Upper lobe of left lung (tissue), 6 donors: ENCODE measurements at regions not wholly inside any gene's neighbourhood (a gene's known extent, or its start where the extent isn't known, plus 50 kb on each side); places are given as distances from the start of the nearest gene placed in this dataset.

Source experiments
- ATAC-seq, 2 donors: fragments of 200-7000 bp; cut with Tn5 transposase; one replicate each; pipeline ENCODE4 v1.9.1; 2022; ENCODE audit warnings: mild to moderate bottlenecking in 2 of 2, moderate library complexity in 2 of 2; ENCODE audit not compliant: low FRiP score in 2 of 2
- DNase-seq, 2 donors: peaks; one replicate each; pipeline ENCODE4 v3.0.0-alpha.2; 2019 to 2020
- H3K27ac ChIP-seq, 4 donors: fragments of 200-600 bp; sonication (generic); one replicate each; pipeline ENCODE4 v1.5.1; 2016 to 2019
- H3K27me3 ChIP-seq, 4 donors: fragments of 200-600 bp; sonication (generic); one replicate each; pipeline ENCODE4 v1.5.1; 2017 to 2019
- H3K36me3 ChIP-seq, 4 donors: fragments of 200-600 bp; sonication (generic); one replicate each; pipeline ENCODE4 v1.5.1; 2016 to 2019
- H3K4me1 ChIP-seq, 4 donors: fragments of 200-600 bp; sonication (generic); one replicate each; pipeline ENCODE4 v1.5.1; 2018 to 2019
- H3K4me3 ChIP-seq, 4 donors: fragments of 200-600 bp; sonication (generic); one replicate each; pipeline ENCODE4 v1.5.1; 2017 to 2019; ENCODE audit warnings: mild to moderate bottlenecking in 2 of 4, moderate library complexity in 1 of 4
- H3K9me3 ChIP-seq, 4 donors: fragments of 200-600 bp; sonication (generic); one replicate each; pipeline ENCODE4 v1.5.1; 2018 to 2019
- CTCF ChIP-seq, 6 experiments: fragments of 450-650 bp in 4 of 6; fragments of 200-600 bp in 2 of 6; sonication (generic) in 2 of 6; IDR thresholded peaks; one replicate each; pipeline ENCODE4 v1.5.1; 2016 to 2019; ENCODE audit warnings: antibody characterized with exemption in 6 of 6
- EP300 ChIP-seq, 4 donors: sonication (generic); formaldehyde crosslinking; IDR thresholded peaks; one replicate each; pipeline ENCODE4 v1.5.1; 2017; ENCODE audit warnings: antibody characterized with exemption in 4 of 4, control low read depth in 2 of 4
- POLR2A ChIP-seq, 4 donors: fragments of 450-650 bp; IDR thresholded peaks; one replicate each; pipeline ENCODE4 v1.5.1; 2016 to 2017; ENCODE audit warnings: antibody characterized with exemption in 4 of 4, mild to moderate bottlenecking in 2 of 4
- POLR2AphosphoS5 ChIP-seq, 2 donors: sonication (generic); formaldehyde crosslinking; IDR thresholded peaks; one replicate each; pipeline ENCODE4 v1.5.1; 2017; ENCODE audit warnings: antibody characterized with exemption in 2 of 2
- WGBS, 2 donors: methylation state at CpG; one replicate each; pipeline ENCODE4 v1.1.5; 2017 to 2018; 5-methylcytosine and 5-hydroxymethylcytosine counted together
- donor health status: DM: no; HTN: no; CAD: no; lungs with moderate emphysema.
- donor health status: DM: no; HTN: yes; CAD: no; lungs with severe emphysema.

DNA sequence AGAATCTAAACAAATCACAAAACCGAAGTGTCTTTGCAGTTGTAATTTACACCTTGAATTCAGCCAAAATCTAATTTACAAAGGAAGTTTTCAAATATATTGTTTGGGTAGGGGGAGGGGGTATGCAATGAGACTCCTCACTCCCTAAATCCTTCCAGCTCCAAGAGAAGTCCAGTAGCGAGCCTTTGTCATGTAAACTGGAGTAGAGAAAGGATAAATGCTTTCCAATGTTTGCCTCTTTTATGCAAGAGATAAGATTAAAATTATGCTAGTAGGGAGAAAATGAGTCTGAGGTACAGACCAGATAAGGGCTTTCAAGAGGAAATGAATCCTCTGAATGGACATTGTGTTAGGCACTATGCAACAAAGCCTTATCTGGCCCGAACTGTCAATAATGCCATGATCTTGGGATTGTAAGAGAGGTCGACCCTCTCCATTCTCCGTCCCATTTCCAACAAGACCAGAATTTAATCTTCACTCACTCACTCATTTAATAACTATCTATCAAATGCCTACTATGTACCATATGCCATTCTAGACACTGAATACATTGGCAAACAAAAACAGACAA is 199.2 kb downstream of the LACC1 start:
- H3K27ac ChIP-seq: no peak overlapping the region
- H3K27me3 ChIP-seq: no peaks in the 10 kb centered on the region
- 60 to 66% methylated on average over 5 of the region's 5 CpGs for WGBS, 2 donors
- no peaks in the 10 kb centered on the region for H3K4me1 ChIP-seq
- TF ChIP-seq CTCF (IDR thresholded peaks at IDR 0.05) (no peak), POLR2AphosphoS5 (IDR thresholded peaks at IDR 0.05) (no peak), POLR2A (IDR thresholded peaks at IDR 0.05) (no peak), EP300 (IDR thresholded peaks at IDR 0.05) (no peak)
- no peak overlapping the region for H3K4me3 ChIP-seq
- no peaks in the 10 kb centered on the region for H3K9me3 ChIP-seq
- no peaks in the 10 kb centered on the region for H3K36me3 ChIP-seq
- no peak for DNase-seq
- no peak for ATAC-seq

DNA sequence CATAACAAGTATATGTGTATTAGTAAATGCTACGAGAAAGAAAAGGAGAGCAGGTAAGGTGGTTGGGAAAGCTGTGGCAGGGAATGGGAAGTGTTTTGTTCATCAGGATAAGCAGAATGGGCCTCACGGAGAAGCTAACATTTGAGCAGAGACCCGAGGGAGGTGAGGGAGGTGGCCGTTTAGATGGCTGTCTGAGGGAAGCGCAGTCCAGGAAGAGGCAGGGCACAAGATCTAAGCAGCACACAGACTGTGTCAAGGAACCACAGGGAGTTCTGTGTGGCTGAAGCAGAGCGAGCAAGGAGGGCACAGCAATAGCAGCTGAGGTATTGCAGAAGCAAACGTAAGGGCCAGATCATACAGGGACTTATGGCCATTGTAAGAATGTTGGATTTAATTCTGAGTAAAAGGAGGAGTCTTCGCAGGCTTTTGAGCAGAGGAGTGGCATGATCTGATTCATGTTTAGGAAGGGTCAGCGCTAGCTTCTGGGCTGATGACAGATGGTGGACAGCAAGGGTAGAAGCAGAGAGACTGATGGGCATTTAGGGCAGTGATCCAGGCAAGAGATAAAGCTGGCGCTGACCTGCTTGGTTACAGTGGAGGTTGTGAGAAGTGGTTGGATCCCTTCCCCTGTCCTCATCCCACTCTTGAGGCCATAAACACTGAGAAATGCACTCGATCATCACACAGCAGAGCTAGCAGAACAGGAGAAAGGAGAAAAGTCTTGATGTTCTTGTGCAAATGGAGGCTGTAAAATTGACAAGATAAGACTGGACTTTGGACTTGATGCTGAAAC is 199.9 kb downstream of the LACC1 start:
- Histone ChIP-seq H3K27me3 (no peaks in the 10 kb centered on the region), H3K4me3 (no peak overlapping the region), H3K27ac (no peak overlapping the region), H3K4me1 (no peaks in the 10 kb centered on the region), H3K36me3 (no peaks in the 10 kb centered on the region), H3K9me3 (no peaks in the 10 kb centered on the region)
- no peak for TF ChIP-seq POLR2A (IDR thresholded peaks at IDR 0.05)
- TF ChIP-seq POLR2AphosphoS5 (IDR thresholded peaks at IDR 0.05): no peak
- TF ChIP-seq CTCF (IDR thresholded peaks at IDR 0.05): no peak
- TF ChIP-seq EP300 (IDR thresholded peaks at IDR 0.05): no peak
- WGBS, 2 donors: 80 to 82% methylated on average over 11 of the region's 11 CpGs
- no peak for DNase-seq
- no peak for ATAC-seq

DNA sequence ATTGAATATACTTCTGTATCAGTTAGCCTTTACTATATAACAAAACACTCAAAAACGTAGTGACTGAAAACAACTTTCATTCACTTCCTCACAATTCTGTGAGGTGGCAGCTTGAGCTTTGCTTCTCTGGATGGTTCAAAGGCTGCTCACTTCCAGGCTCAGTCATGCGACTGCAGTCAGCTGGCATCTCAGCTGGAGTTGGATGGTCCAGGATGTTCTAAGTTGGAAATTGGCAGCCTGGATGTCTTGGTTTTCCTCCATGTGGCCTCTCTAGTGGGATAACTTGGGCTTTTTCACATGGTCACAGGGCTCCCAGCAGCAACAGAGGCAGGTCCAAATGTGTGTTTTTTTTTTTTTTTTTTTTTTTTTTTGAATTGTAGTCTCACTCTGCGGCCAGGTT is 204.4 kb downstream of the LACC1 start:
- Histone ChIP-seq H3K27ac (no peak overlapping the region), H3K4me1 (no peaks in the 10 kb centered on the region), H3K36me3 (no peaks in the 10 kb centered on the region), H3K27me3 (no peaks in the 10 kb centered on the region), H3K9me3 (no peaks in the 10 kb centered on the region), H3K4me3 (no peak overlapping the region)
- 81 to 94% methylated on average over 3 of the region's 3 CpGs for WGBS, 2 donors
- no peak for TF ChIP-seq EP300 (IDR thresholded peaks at IDR 0.05)
- no peak for ATAC-seq
- DNase-seq: no peak

- WGBS, 2 donors: 92 to 94% methylated on average over 1 of the region's 1 CpG
- Histone ChIP-seq H3K27me3 (no peaks in the 10 kb centered on the region), H3K4me1 (no peaks in the 10 kb centered on the region), H3K9me3 (no peaks in the 10 kb centered on the region), H3K4me3 (no peak overlapping the region), H3K27ac (no peak overlapping the region), H3K36me3 (no peaks in the 10 kb centered on the region)
- ATAC-seq: no peak
- DNase-seq: no peak
- no peak for TF ChIP-seq CTCF (IDR thresholded peaks at IDR 0.05)
- TF ChIP-seq POLR2AphosphoS5 (IDR thresholded peaks at IDR 0.05): no peak
- TF ChIP-seq POLR2A (IDR thresholded peaks at IDR 0.05): no peak
Observed at GRCh38 chr13:44086389-44086788, 206.7 kb downstream of the LACC1 start.

DNA sequence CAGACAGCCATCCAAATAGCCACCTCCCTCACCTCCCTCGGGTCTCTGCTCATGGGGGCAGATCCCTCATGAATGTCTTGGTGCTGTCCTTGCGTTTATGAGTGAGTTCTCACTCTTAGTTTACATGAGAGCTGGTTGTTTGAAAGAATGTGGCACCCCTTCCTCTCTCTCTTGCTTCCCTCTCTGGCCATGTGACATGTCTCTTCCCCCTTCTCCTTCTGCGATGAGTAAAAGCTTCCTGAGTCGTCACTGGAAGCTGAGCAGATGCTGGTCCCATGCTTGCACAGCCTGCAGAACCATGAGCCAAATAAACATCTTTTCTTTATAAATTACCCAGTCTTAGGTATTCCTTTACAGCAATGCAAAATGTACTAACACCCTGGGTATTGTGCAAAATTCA is 208.7 kb downstream of the LACC1 start:
- no peaks in the 10 kb centered on the region for H3K4me1 ChIP-seq
- DNase-seq (no peak), ATAC-seq (no peak)
- H3K9me3 ChIP-seq: no peaks in the 10 kb centered on the region
- TF ChIP-seq POLR2A (IDR thresholded peaks at IDR 0.05): no peak
- no peak for TF ChIP-seq CTCF (IDR thresholded peaks at IDR 0.05)
- TF ChIP-seq EP300 (IDR thresholded peaks at IDR 0.05): no peak
- no peak for TF ChIP-seq POLR2AphosphoS5 (IDR thresholded peaks at IDR 0.05)
- H3K36me3 ChIP-seq: no peaks in the 10 kb centered on the region
- H3K27me3 ChIP-seq: no peaks in the 10 kb centered on the region
- no peak overlapping the region for H3K4me3 ChIP-seq
- H3K27ac ChIP-seq: no peak overlapping the region
- 79 to 81% methylated on average over 3 of the region's 4 CpGs for WGBS, 2 donors
